ENCODE measurements at regions not wholly inside any gene's neighbourhood (a gene's known extent, or its start where the extent isn't known, plus 50 kb on each side); places are given as distances from the start of the nearest gene placed in this dataset.

DNA sequence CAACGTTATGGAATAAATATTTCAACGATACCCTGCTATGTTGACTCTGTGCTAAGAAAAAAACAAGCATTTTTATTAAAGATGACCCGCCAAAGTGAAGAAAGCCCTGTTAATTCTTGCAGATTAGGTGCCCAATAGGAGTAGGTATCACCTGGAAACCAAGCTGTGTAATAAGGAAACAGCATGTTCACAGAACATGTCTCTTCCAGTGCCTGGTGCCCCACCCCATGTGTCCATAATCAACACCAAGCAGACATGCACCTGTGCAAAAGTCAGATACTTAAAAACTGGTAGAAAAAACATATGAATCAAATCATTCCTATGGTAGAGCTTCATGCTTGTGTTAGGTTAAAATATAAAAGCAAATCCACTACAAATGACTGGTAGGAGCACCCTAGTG is 327.1 kb downstream of the SHANK2 start:
- Mint-ChIP-seq H3K27ac (no peak overlapping the region), H3K27me3 (ENCODE audit: insufficient read depth, low read depth) (peaks cover 11% of the 10 kb centered on the region), H3K36me3 (peaks cover 2% of the 10 kb centered on the region), H3K9me3 (peaks cover 29% of the 10 kb centered on the region), H3K4me1 (peaks cover 7% of the 10 kb centered on the region), H3K4me3 (no peak overlapping the region)
- Histone ChIP-seq H4K20me1 (ENCODE audit: low read depth) (no peaks in the 10 kb centered on the region), H3F3A (ENCODE audit: low read depth) (no peaks in the 10 kb centered on the region), H3K4me2 (no peak overlapping the region), H3K79me2 (ENCODE audit: low read depth) (no peaks in the 10 kb centered on the region), H3K27ac (no peak overlapping the region), H3K4me3 (no peak overlapping the region), H3K9me3 (ENCODE audit: low read depth) (peaks cover 7% of the 10 kb centered on the region), H3K9ac (no peak overlapping the region), H3K36me3 (no peaks in the 10 kb centered on the region), H3K4me1 (peaks cover 11% of the 10 kb centered on the region), H2AFZ (replicated peaks) (no peak overlapping the region), H3K27me3 (no peaks in the 10 kb centered on the region)
- TF ChIP-seq EZH2phosphoT487 (IDR thresholded peaks at IDR 0.05) (no peak), EZH2 (IDR thresholded peaks at IDR 0.05) (no peak)
- TF ChIP-seq, protein P1, sequence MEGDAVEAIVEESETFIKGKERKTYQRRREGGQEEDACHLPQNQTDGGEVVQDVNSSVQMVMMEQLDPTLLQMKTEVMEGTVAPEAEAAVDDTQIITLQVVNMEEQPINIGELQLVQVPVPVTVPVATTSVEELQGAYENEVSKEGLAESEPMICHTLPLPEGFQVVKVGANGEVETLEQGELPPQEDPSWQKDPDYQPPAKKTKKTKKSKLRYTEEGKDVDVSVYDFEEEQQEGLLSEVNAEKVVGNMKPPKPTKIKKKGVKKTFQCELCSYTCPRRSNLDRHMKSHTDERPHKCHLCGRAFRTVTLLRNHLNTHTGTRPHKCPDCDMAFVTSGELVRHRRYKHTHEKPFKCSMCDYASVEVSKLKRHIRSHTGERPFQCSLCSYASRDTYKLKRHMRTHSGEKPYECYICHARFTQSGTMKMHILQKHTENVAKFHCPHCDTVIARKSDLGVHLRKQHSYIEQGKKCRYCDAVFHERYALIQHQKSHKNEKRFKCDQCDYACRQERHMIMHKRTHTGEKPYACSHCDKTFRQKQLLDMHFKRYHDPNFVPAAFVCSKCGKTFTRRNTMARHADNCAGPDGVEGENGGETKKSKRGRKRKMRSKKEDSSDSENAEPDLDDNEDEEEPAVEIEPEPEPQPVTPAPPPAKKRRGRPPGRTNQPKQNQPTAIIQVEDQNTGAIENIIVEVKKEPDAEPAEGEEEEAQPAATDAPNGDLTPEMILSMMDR (IDR thresholded peaks at IDR 0.05), result no peak
- no peak for DNase-seq (ENCODE audit: low spot score)

DNA sequence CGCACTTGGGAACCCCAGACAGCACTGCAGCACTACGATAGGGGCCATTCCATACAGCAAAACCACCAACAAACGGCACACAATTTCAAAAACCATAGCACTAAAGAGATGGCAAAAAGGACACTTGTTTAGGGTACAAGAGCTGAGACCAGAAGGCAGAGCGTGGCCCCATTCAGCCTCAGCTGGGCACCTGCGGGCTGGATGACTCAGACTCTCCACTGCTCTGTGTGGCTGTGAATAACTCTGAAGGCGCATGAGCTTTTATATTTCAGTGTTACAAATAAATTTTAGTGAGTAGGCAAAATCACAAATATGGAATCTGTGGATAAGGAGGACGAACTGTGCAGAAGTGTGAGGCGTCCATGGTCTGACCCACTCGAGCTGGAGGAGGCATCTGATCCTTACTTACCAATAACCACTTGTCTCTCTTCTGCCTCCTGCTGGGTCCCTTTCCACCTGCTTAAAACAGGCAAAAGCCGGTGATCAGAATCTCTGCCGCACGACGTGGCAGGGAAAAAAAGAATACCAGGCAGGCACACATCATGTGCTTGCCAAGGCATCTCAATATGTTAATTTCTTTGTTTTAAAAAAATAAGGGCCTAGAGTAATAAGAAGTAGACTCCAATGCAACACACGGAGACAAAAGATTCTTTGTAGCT is 325.7 kb downstream of the SHANK2 start:
- Histone ChIP-seq H3K4me2 (no peak overlapping the region), H3F3A (ENCODE audit: low read depth) (no peaks in the 10 kb centered on the region), H3K4me1 (peaks cover 11% of the 10 kb centered on the region), H3K27me3 (no peaks in the 10 kb centered on the region), H2AFZ (replicated peaks) (no peak overlapping the region), H3K4me3 (no peak overlapping the region), H3K9ac (no peak overlapping the region), H3K36me3 (no peaks in the 10 kb centered on the region), H3K79me2 (ENCODE audit: low read depth) (no peaks in the 10 kb centered on the region), H4K20me1 (ENCODE audit: low read depth) (no peaks in the 10 kb centered on the region), H3K27ac (no peak overlapping the region), H3K9me3 (ENCODE audit: low read depth) (peaks cover 6% of the 10 kb centered on the region)
- peak overlapping the region; percentile 27 for H3K27ac Mint-ChIP-seq
- peak; percentile 36 for DNase-seq (ENCODE audit: low spot score)
- no peak overlapping the region for H3K4me3 Mint-ChIP-seq
- peaks cover 13% of the 10 kb centered on the region for H3K27me3 Mint-ChIP-seq (ENCODE audit: insufficient read depth, low read depth)
- H3K4me1 Mint-ChIP-seq, result peaks cover 7% of the 10 kb centered on the region
- H3K9me3 Mint-ChIP-seq, result peaks cover 19% of the 10 kb centered on the region
- TF ChIP-seq EZH2phosphoT487 (IDR thresholded peaks at IDR 0.05) (no peak), EZH2 (IDR thresholded peaks at IDR 0.05) (no peak)
- TF ChIP-seq, protein P1 (IDR thresholded peaks at IDR 0.05), result peak; percentile 20
- no peaks in the 10 kb centered on the region for H3K36me3 Mint-ChIP-seq

DNA sequence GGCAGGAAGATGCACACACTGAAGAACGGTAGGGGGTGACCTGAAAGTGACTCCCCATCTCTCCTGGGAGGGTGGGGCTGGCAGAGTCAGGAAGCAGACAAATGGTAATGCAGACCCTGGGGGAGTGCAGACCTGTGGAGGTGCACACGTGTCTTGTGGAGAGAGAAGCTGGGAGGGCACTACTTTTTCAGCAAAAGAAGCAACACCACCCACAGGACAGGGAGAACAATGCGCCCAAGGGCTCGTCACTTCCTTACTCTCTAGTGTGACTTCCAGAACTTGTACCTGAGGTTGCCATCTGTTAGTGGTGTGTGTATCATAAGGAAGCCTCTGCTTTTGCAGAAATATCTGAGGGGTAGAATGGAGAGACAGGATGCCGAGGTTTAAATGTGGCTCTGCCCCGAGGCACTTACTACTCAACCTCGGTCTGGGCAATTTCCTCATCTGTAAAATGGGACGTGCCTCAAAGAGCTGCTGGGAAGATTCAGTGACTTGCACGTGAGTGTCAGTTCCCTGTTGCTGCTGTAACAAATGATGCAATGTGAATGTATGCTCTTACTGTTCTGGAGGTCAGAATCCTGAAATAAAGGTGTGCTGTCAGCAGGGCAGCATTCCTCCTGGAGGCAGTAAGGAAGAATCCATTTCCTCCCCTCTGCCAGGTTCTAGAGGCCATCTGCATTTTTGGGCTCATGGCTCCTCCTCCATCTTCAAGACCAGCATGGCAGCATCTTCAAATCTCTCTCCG is 323.4 kb downstream of the SHANK2 start:
- Histone ChIP-seq H3K36me3 (no peaks in the 10 kb centered on the region), H3K9me3 (ENCODE audit: low read depth) (no peaks in the 10 kb centered on the region), H4K20me1 (ENCODE audit: low read depth) (no peaks in the 10 kb centered on the region), H3K27me3 (no peaks in the 10 kb centered on the region), H3K4me3 (no peak overlapping the region), H3K79me2 (ENCODE audit: low read depth) (no peaks in the 10 kb centered on the region), H3K27ac (no peak overlapping the region), H2AFZ (replicated peaks) (no peak overlapping the region), H3F3A (ENCODE audit: low read depth) (no peaks in the 10 kb centered on the region), H3K4me2 (no peak overlapping the region), H3K9ac (no peak overlapping the region), H3K4me1 (peaks cover 11% of the 10 kb centered on the region)
- no peaks in the 10 kb centered on the region for H3K36me3 Mint-ChIP-seq
- peaks cover 7% of the 10 kb centered on the region for H3K4me1 Mint-ChIP-seq
- H3K27me3 Mint-ChIP-seq (ENCODE audit: insufficient read depth, low read depth), result peaks cover 11% of the 10 kb centered on the region
- H3K9me3 Mint-ChIP-seq, result peaks cover 2% of the 10 kb centered on the region
- H3K4me3 Mint-ChIP-seq, result no peak overlapping the region
- TF ChIP-seq, protein P1 (IDR thresholded peaks at IDR 0.05), result peak; percentile 27
- TF ChIP-seq EZH2 (IDR thresholded peaks at IDR 0.05) (no peak), EZH2phosphoT487 (IDR thresholded peaks at IDR 0.05) (no peak)
- no peak for DNase-seq (ENCODE audit: low spot score)
- H3K27ac Mint-ChIP-seq, result no peak overlapping the region

Data from neural progenitor cell (in vitro differentiated cells).